Stomach (tissue), 8 donors: ENCODE measurements at regions not wholly inside any gene's neighbourhood (a gene's known extent, or its start where the extent isn't known, plus 50 kb on each side); places are given as distances from the start of the nearest gene placed in this dataset.

ENCODE experiments used
- DNase-seq, 2 donors: peaks; one replicate each; pipeline versions ENCODE4 v3.0.0 to v3.0.0-alpha.2; 2013 to 2019
- H3K27ac ChIP-seq, 5 donors: fragments of 200-600 bp in 4 of 5; sonication (generic) in 4 of 5; one replicate each; pipeline ENCODE4 v1.5.1; 2013 to 2019; ENCODE audit warnings: mild to moderate bottlenecking in 1 of 5, moderate library complexity in 1 of 5
- H3K27me3 ChIP-seq, 3 donors: fragments of 200-600 bp; sonication (generic); one replicate each; pipeline ENCODE4 v1.5.1; 2017 to 2019; ENCODE audit warnings: mixed run types in 1 of 3
- H3K36me3 ChIP-seq, 4 donors: fragments of 200-600 bp; sonication (generic); 1 replicate in 3 of 4; 2 replicates in 1 of 4; pipeline ENCODE4 v1.5.1; 2016 to 2019
- H3K4me1 ChIP-seq, 4 donors: fragments of 200-600 bp; sonication (generic); one replicate each; pipeline ENCODE4 v1.5.1; 2016 to 2019
- H3K4me3 ChIP-seq, 4 donors: fragments of 200-600 bp; sonication (generic) in 3 of 4; one replicate each; pipeline ENCODE4 v1.5.1; 2016 to 2019; ENCODE audit warnings: mild to moderate bottlenecking in 1 of 4
- H3K9me3 ChIP-seq, 4 donors: fragments of 200-600 bp; sonication (generic); one replicate each; pipeline ENCODE4 v1.5.1; 2016 to 2019
- CTCF ChIP-seq, 7 experiments: fragments of 450-650 bp in 4 of 7; fragments of 200-600 bp in 3 of 7; sonication (generic) in 3 of 7; IDR thresholded peaks; one replicate each; pipeline ENCODE4 v1.5.1; 2016 to 2019; ENCODE audit warnings: antibody characterized with exemption in 7 of 7, control low read depth in 2 of 7, mild to moderate bottlenecking in 1 of 7
- EP300 ChIP-seq: sonication (generic); formaldehyde crosslinking; IDR thresholded peaks from one replicate; pipeline ENCODE4 v1.6.1; 2017; ENCODE audit warnings: antibody characterized with exemption
- POLR2A ChIP-seq, 4 donors: fragments of 450-650 bp; IDR thresholded peaks; one replicate each; pipeline ENCODE4 v1.6.1; 2016; ENCODE audit warnings: antibody characterized with exemption in 4 of 4, control low read depth in 2 of 4, mild to moderate bottlenecking in 1 of 4, moderate library complexity in 1 of 4
- POLR2AphosphoS5 ChIP-seq, 3 donors: sonication (generic); formaldehyde crosslinking; IDR thresholded peaks; one replicate each; pipeline ENCODE4 v1.6.1; 2016; ENCODE audit warnings: antibody characterized with exemption in 3 of 3
- WGBS, 5 donors: extraction: QIAGEN DNeasy Blood & Tissue Kit in 3 of 5; methylation state at CpG; one replicate each; pipeline versions ENCODE4 v1.1.5 to v1.1.7; 2013 to 2018; 5-methylcytosine and 5-hydroxymethylcytosine counted together
- intact Hi-C: fragments of 100-400 bp; cut with DNase I; formaldehyde crosslinking; loops from one replicate; pipeline ENCODE4 v1.15.1; 2023; ENCODE audit warnings: low total_unique reads
- donor health status: healthy with polysubstance abuse.
- donor health status: Bipolar disorder and iron deficiency.
- donor health status: healthy.

- Histone ChIP-seq H3K27me3 (no peaks in the 10 kb centered on the region), H3K4me3 (no peak overlapping the region), H3K27ac (no peak overlapping the region), H3K9me3 (peaks cover 0 to 30% (median 15%) of the 10 kb centered on the region in 4 donors), H3K4me1 (no peaks in the 10 kb centered on the region), H3K36me3 (no peaks in the 10 kb centered on the region)
- TF ChIP-seq EP300 (no peak), POLR2A (IDR thresholded peaks at IDR 0.05) (no peak)
- DNase-seq = no peak
- intact Hi-C loops = no loop called here
- WGBS, 5 donors = 23 to 45% (median 31%) methylated on average over 1 of the region's 1 CpG
These were observed 1105.9 kb downstream of the NAALADL2 start for GRCh38 chr3:175965036-175965435.

GRCh38 chr3:175957427-175957826, 1098.3 kb downstream of the NAALADL2 start:
- TF ChIP-seq POLR2AphosphoS5 (IDR thresholded peaks at IDR 0.05) (no peak), CTCF (IDR thresholded peaks at IDR 0.05) (no peak), POLR2A (IDR thresholded peaks at IDR 0.05) (no peak), EP300 (no peak)
- no peak for DNase-seq
- no peaks in the 10 kb centered on the region for H3K4me1 ChIP-seq
- no peaks in the 10 kb centered on the region for H3K27me3 ChIP-seq
- intact Hi-C loops = no loop called here
- no peak overlapping the region for H3K4me3 ChIP-seq
- peaks cover 0 to 9% (median 0%) of the 10 kb centered on the region in 4 donors for H3K9me3 ChIP-seq
- no peak overlapping the region for H3K27ac ChIP-seq
- H3K36me3 ChIP-seq = no peaks in the 10 kb centered on the region
- 49 to 67% (median 61%) methylated on average over 1 of the region's 1 CpG for WGBS, 5 donors

- peaks cover 0 to 9% (median 0%) of the 10 kb centered on the region in 4 donors for H3K9me3 ChIP-seq
- H3K36me3 ChIP-seq = no peaks in the 10 kb centered on the region
- 55 to 73% (median 67%) methylated on average over 3 of the region's 3 CpGs for WGBS, 5 donors
- no peaks in the 10 kb centered on the region for H3K4me1 ChIP-seq
- DNase-seq = no peak
- H3K4me3 ChIP-seq = no peak overlapping the region
- H3K27ac ChIP-seq = no peak overlapping the region
- intact Hi-C loops = no loop called here
- TF ChIP-seq EP300 = no peak
- no peak for TF ChIP-seq CTCF (IDR thresholded peaks at IDR 0.05)
- no peak for TF ChIP-seq POLR2AphosphoS5 (IDR thresholded peaks at IDR 0.05)
- TF ChIP-seq POLR2A (IDR thresholded peaks at IDR 0.05) = no peak
- no peaks in the 10 kb centered on the region for H3K27me3 ChIP-seq
These were observed 1097.8 kb downstream of the NAALADL2 start for GRCh38 chr3:175956964-175957363.

GRCh38 chr3:175951047-175951694, 1092.0 kb downstream of the NAALADL2 start:
- intact Hi-C loops = no loop called here
- 63 to 67% (median 64%) methylated on average over 4 of the region's 4 CpGs for WGBS, 5 donors
- Histone ChIP-seq H3K36me3 (no peaks in the 10 kb centered on the region), H3K27ac (no peak overlapping the region), H3K27me3 (no peaks in the 10 kb centered on the region), H3K4me3 (no peak overlapping the region), H3K9me3 (peaks cover 0 to 8% (median 1%) of the 10 kb centered on the region in 4 donors), H3K4me1 (no peaks in the 10 kb centered on the region)
- no peak for DNase-seq
- no peak for TF ChIP-seq EP300
- TF ChIP-seq POLR2A (IDR thresholded peaks at IDR 0.05) = no peak
- no peak for TF ChIP-seq CTCF (IDR thresholded peaks at IDR 0.05)
- no peak for TF ChIP-seq POLR2AphosphoS5 (IDR thresholded peaks at IDR 0.05)

GRCh38 chr3:175948041-175948440, 1088.9 kb downstream of the NAALADL2 start:
- Histone ChIP-seq H3K4me1 (no peaks in the 10 kb centered on the region), H3K27me3 (no peaks in the 10 kb centered on the region), H3K36me3 (no peaks in the 10 kb centered on the region), H3K4me3 (no peak overlapping the region), H3K27ac (no peak overlapping the region), H3K9me3 (peaks cover 0 to 19% (median 9%) of the 10 kb centered on the region in 4 donors)
- TF ChIP-seq POLR2AphosphoS5 (IDR thresholded peaks at IDR 0.05) (no peak), CTCF (IDR thresholded peaks at IDR 0.05) (no peak), EP300 (no peak), POLR2A (IDR thresholded peaks at IDR 0.05) (no peak)
- DNase-seq = no peak
- intact Hi-C loops = no loop called here
- 64 to 73% (median 68%) methylated on average over 3 of the region's 3 CpGs for WGBS, 5 donors
